IPS-NIHi7 (cell line): ENCODE measurements at regions not wholly inside any gene's neighbourhood (a gene's known extent, or its start where the extent isn't known, plus 50 kb on each side); places are given as distances from the start of the nearest gene placed in this dataset.
A peak's percentile ranks its signal among the peaks of the same experiment; 100 is the strongest.

Experiments
- DNase-seq: peaks from one replicate; pipeline ENCODE4 v3.0.0; 2012; ENCODE audit warnings: mixed read lengths; ENCODE audit errors: extremely low spot score

DNA sequence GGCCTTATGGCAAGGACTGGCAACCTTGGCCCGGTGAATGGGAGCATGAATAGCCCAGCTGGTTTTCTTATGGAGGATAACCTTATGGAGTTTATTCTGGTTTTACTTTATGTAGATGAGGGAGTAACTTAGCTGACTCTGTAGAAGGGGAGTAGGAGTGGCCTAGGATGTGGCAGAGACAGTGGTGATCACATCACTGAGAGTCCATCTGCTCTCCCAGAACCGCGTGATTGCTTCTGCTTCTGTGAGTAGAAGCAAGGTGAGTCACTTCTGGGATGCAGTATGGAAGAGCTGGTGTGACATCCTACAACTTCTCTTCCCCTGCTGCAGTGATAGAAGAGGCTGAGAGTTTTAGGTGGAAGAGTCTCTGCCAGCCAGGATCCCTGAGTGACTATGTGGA is 129.2 kb downstream of the RPS24 start:
- no peak for DNase-seq

DNA sequence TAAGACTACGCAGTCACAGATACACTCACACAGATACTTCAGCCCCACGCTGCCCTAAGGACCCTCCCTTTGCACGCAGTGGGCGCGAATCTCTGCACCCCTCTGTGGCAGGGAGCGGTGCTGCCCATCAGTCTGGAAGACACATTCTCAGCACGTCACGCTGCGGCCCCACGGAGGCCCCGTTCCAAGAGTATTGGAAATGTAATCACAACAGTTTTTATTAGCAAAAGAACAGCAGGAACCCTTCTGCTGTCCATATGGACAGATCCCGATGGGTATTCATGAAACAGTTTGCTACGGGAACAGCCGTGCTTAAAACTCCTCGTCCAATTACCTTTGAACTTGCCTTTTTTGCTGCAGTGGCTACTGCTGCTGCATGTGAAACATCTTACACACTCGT is 131.0 kb downstream of the RPS24 start:
- DNase-seq, result no peak

DNA sequence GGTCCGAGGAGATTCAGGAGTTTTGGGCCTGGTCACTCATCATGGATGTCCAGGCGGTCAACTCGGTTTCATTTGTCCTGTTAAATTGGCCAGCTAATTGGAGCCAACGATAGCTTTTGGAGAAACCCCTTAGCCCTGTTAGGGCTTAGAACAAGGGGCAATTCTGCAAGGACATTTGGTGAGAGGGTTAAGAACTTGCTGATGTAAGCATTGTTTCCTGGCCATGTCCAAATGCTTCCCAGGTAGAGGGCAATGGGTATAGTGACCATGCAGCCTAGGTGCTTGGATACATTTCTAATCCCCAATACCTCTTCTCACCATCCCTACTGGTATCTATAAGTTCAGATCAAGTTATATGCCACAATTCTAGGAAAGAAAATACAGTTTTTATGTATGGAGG is 131.5 kb downstream of the RPS24 start:
- DNase-seq, result no peak

DNA sequence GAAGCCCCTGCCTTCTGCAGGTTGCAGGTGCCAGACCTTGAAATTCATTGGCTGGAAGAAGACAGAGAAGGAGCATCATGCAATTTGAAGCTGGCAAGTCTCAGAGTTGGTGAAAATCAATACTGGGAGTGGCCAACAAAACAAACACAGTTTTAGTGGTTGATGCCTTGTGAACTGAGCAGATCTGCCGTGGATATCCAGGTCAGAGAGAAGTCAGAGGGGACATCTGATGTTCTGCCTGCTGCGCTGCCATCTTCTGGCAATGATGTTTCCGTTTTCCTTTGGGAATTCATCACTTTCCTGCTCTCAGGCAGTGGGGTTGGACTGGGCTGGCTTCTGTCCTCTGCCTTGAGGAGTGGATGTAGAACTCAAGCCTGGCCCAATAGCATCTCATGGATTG is 132.0 kb downstream of the RPS24 start:
- peak; percentile 62 for DNase-seq

DNA sequence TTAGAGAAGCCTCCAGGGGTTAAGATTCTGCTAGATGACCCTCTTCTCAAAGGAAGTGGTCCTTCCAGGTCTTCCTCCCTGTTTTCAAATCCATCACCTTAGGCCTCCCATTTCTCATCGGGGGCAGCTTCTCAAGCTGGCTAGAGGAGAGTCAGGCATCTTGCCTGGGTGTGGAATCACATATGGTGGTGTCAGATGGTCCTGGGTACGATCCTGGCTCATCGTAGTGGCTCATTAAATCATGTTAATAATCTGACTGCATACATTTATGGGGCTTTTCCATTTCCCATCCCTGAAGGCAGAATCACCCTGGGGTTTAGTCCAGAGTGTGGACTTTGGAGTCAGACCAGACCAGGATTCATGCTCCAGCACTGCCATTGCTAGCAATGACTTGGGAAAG is 132.6 kb downstream of the RPS24 start:
- DNase-seq, result no peak

DNA sequence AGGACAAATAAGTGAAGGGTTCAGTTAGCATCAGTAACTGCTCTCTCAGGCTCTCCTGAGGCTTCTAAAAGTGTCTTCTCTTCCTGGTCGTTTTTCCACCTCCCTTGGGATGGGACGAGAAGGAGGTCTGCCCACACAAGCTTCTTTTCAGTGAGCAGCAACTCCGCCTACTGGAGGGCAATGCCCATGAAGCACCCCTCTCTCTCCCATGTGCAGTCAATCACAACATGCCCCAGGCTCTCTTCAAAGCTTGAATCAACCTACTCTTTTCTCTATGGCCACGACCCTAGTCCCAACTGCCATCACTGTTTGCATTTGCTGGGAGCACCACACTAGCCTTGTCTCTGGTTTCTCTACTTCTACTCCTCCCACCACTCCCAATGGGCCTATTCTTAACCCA is 135.6 kb downstream of the RPS24 start:
- no peak for DNase-seq

DNA sequence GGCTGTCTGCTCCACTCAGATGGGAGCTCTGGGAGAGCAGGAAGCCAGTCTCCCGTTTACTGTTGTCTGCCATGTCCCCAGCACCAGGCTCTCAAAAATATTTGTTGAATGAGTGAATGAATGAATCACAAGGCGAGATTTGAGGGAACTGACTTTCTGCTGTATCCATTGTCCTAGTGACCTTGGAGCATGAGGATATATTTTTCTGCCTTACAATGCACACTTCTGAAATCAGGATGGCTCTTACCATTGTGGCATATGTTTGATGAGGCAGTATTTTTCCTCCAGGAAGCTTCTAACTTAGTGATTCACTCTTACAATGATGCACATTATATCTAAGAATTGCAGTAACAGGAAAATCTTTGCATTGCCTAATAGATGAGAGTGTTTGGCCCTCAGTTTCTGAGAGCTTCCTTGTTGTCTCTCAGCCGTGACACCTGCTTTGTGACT is 136.4 kb downstream of the RPS24 start:
- no peak for DNase-seq

DNA sequence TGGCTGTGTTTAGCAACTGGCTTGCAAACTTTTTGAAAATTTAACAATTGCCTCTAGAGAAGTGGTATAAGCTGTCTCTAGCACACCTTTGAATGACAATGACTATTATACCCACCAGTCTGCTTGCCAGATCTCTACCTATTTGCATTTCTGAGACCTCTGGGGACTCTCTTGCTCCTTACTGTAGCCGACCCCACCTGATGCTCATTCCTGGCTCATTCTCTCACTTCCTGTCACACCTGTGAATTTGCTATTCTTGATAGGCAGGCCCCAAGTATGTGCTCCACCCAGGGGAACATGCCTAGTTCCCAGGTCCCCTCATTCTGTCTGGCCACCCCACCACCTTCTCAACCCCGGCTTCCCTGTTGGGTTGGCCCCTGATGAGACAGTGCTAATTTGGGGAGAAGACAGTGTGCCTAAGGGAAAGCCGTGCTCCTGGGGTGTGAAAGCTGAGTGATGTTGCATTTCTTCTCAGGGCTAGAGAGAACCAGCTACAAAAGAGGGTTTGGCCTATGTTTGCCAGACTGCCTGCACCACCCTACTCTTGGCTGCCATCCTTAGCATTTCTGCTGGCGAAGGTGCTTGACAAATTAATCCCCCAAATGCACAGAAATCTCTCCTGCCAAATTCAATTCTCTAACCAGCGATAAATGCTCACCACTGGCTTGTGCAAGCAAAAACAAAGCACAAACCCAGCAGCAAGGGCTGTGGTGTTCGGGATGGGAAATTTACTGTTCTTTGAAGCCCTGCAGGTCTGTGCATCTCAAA is 138.2 kb downstream of the RPS24 start:
- peak; percentile 67 for DNase-seq

DNA sequence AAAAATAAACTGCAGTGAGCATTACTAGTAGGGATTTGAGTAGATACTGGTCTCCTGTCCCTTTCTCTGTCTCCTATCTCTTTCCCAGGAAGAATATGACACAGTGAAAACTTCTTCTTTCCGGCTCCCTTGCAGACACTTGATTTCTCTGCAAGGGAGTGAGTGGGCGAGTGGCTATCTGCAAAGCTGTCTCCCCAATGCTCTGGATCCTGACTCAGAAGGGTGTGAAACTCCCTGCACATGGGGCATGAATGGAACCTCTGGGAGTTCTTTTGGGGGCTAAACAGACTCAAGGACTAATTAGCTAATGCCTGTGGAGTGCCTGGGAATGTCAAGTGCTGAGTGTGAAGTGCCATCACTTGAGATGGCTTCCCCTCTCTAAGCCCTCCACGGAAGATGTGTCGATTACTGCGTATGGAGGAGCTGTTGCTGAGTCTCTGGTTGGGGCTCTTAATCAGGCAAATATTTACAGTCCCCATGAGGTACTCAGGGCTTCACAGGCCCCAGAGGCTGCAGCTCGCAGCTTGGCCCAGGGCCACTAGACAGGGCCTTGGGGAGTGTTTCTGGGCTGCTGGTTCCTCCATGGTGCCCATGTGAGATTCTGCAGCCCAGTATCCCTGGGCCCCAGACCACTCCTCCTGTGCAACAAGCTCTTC is 139.8 kb downstream of the RPS24 start:
- DNase-seq, result no peak

DNA sequence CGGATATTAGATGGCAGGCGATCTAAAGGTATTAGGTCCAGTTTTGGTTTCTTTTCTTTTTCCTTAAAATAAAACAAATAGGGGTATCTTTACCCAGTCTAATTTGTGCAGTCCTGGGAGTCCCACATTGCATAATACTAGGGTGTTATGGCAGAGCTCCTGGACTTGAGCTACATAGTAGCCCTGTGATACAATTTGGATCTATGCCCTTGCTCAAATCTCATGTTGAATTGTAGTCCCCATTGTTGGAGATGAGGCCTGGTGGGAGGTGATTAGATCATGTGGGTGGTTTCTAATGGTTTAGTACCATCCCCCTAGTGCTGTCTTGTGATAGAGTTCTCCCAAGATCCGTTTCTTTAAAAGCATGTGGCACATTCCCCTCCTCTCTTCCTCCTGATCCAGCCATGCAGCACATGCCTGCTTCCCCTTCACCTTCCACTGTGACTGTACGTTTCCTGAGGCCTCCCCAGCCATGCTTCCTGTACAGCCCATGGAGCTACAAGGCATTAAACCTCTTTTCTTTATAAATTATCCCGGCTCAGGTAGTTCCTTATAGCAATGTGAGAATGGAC is 141.9 kb downstream of the RPS24 start:
- no peak for DNase-seq

DNA sequence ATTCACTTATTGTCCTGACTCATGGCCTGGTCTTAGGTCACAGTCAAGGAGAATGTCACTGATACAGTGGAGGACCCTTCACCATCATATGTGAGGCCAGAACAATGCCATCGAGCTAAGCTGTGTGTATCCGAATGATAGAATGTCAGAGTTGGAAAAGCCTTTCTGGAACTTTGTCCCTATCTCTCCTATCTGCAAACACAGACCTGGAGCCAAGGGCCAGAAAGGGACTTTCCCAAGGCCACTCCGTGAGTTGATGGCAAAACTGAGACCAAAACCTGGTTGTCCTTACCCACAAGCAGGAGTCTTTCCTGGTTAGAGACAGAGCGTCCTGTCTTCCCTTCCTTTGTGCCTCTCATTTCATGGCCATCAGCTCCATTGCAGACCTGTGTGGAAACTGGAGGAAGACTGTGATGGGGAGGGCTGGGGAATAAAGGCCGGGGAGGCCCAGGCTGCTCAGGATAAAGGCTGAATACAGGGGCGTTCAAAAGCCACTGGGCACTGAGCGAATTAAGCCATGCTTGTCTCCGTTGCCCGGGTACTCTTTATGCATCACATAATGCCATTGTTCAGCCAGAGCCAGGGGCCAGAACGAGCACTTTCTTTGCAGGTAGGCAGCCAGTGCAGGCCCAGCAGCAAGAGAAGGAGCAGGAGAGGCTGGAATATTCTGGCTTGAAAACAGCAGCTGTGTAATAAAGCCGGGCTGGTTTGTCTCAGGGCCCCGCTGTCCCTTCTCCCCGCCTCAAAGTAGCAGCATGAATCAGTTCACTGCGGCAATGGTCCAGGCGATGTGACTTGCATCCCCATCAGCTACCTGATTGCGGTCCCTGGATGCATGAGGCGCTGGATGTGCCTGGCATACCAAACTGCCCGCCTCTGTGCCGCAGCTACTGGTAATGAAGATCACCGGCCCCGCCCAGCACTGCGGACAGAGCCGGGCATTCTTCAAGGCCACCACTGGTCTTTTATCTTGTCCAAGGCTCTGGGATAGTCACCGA is 143.0 kb downstream of the RPS24 start:
- DNase-seq, result no peak

DNA sequence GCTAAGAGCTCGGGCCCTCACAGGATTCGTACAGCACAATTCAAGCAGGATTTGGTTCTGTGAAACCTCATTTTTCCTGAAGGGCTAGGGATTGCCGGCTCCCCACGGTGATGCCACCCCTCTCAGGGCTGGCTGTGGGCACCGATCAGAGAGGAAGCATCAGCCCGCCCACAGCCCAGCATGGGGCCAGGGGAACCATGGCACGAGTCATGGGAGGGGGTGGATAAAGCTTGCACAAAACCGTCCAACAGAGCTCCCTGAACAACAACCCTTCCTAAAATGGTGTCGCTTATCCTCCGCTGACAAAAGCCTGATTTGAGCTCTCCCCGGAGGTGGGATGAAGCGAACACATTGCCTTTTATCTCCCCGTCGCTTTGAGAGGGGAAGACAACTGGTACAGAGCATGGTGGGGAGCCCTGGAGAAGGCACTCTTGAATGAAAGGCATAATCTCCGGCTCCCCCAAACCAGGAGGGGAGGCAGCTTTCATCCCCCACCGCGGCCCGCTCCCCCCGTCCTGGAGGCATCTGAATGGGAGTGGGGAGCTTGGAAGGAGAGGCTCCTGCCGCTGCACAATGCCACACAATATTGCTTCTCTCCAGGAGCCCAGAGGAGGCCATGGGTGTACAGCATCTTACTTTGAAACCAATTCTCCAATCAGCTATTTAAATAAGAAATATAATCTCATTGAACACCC is 144.0 kb downstream of the RPS24 start:
- no peak for DNase-seq

DNA sequence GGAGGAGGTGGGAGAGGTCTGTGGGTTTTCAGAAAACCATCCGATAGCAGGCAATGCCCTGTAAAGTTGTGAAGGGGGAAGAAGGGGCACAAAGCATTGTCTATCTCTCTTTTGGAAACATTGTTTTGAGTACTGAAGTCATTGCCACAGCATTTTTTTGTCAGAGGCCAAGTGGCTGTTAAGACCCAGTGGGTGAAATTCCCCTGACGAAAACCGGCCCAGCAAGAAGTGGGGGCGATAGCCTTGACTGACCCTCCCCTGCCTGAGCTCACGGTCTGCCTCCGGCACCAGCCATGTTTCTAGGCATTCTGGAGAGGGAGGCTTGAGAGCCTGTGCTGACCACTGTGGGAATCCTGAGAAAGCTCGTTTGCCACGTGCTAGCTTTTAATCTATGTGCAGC is 144.7 kb downstream of the RPS24 start:
- no peak for DNase-seq

DNA sequence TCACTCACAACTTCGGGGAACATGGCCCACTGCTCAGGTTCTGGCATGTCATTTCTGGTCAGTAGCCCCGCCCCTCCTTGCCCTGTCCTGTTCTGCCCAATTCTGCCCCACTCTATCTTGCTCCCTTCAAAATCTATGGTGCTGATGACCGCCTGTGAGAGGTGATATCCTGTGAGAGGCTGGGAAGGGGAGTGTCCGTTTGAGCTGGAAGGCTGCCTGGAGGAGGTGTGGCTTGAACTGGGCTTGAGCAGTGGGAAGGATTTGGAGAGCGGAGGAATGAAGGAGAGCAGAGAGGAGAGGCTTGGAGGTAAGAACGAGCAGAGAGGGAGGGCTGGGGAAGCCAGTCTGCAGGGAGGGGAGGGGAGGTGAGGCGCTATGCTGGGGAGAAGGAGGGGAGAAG is 145.3 kb downstream of the RPS24 start:
- peak; percentile 60 for DNase-seq

DNA sequence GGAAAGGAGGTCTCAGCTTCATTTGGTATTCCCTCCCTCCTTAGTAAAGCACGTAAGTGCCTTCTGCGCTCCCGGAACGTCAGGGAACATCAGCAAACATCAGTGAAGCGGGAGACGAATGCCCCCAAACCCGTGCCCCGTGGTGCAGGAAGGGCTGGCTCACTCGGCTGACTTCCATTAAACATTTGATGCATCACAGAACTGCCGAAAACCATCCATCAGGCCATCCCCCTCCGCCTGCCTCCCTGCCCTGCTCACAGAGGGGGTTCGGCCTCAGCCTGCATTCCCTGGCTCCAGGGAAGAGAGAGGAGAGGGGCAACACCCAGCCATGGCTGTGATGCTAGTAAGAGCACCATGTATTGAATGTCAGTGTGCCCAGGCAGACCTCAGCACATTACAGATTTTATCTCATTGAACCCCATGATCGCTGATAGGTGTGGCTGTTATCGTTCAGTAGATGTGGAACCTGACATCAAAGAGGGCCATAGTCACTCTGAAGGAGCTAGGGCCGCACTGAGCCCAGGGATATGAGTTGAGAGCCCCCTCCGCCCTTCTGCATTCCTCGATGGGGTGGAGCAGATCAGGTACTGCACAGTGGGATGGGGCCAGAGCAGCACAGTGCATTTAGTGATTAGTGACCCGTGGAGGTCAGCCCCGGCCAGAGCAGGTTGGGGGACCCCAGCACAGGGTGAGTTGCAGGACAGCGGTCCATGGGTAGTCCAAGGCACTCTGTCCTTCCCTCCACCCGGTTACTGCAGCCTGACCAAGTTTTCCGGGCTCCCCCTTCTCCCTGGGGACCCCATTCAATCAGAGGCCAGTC is 146.4 kb downstream of the RPS24 start:
- no peak for DNase-seq

DNA sequence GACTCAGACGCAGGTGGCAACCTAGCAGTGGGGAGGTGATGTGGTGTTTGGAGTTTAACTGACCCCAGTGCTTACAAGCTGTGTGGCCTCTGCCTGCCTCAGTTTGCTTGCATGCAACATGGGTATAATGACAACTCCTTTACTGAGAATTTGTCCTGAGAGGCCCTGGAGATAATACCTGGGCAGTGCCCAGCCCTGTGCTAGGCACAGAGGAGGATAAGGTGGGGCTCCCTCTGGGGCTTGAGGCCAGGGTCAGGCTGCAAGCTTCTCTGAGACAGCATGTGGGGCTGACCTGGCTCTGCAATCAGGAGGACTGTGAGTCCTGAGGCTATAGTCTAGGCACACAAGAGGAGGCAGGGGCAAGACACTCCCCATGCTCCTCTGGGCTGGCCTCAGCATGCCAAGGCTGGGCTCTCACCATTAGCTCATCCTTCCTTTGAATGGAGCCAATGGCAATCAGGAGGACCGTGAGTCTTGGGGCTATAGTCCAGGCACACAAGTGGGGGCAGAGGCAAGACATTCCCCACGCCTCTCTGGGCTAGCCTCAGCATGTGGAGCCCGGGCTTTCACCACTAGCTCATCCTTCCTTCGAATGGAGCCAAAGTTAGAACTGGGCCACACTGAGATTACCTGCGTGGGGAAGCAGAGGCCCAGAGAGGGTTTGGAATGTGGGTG is 147.9 kb downstream of the RPS24 start:
- no peak for DNase-seq

DNA sequence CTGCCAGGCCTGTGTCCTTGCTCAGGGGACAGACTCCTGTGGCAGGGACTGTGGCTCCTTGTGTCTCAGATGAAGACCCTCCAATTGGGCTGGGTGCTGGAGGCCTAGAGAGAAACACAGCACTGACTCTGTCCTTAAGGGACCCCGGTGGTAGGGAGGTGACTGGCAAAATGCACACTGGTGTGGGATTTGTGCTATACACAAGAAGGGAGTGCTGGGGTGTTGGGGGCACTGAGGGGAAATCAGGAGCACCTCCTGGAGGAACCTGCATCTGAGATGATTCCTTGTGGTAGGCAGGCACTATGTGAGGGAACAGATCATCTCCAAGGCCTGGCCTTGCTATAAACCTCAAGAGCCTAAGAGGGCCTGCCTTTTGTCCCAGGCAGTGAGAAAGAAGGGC is 149.2 kb downstream of the RPS24 start:
- no peak for DNase-seq

DNA sequence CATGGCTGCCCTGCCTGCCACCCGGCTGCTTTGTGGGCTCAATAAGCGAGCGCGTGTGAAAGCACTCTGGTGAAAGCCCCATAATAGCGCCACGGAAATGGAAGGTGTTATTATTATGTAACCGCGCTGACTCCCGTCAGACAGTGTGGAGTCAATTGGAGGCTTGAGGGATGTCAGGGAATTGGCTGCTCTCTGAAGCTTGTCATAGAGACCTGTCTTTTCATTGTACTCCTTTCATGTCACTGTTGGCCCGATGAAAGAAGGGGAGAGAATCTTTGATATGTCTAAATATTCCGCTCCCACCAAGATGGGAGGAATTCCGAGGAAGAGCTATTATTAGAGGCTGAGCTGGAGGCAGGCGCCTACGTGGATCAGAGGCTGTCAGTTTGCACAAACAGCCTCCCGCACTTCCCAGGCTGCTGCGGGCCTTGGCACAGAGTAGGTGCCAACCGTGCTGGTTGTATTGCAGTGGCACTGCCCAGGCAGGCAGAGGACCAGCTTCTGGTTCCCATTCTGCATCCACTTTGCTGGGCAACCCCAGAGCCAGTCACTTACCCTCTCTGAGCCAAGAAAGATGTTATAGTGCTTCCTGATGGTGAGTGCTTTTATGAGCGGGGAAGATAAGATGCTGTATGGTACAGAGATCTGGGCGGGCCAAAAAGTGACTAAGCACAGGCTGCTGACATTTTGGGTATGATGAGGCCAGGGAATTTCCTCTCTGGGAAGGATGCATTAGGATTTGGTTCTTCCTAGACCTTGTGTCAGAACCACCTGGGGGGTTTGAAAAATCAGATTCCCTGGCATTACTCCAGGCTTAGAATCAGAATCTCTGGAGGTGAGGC is 151.4 kb downstream of the RPS24 start:
- DNase-seq, result no peak

DNA sequence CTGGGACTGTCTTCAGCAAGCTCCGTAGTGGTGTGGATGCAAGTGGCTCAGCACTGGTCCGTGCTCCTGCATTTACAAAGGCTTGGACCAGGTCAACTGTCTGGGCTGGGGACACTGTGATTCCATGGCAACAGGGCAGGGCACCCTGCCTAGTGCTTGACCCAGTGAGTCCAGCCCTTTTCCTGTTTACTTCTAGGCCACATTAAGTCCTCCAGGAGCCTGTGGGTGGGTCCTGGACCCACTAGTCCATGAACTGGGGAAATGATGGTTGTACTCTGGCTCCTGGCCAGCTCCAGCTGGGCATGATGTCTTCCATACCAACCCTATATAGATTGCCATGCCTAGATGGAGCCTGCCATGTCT is 152.0 kb downstream of the RPS24 start:
- DNase-seq, result no peak
